MM.1S (cell line): ENCODE measurements at regions not wholly inside any gene's neighbourhood (a gene's known extent, or its start where the extent isn't known, plus 50 kb on each side); places are given as distances from the start of the nearest gene placed in this dataset.

Source experiments
- DNase-seq: peaks from one replicate; pipeline ENCODE4 v3.0.0-alpha.2; 2015
- H2AFZ ChIP-seq: fragments of 300-600 bp; sonication (generic); 2 replicates; pipeline ENCODE4 v1.6.0; 2016; ENCODE audit warnings: antibody characterized with exemption, low read length
- H3F3A ChIP-seq: fragments of 300-600 bp; sonication (generic); 2 replicates; pipeline ENCODE4 v1.6.1; 2016; ENCODE audit warnings: mild to moderate bottlenecking, antibody characterized with exemption, low read length, moderate library complexity, mixed read lengths; ENCODE audit not compliant: insufficient read depth
- H3K27ac ChIP-seq: fragments of 300-600 bp; sonication (generic); 2 replicates; pipeline ENCODE4 v1.5.1; 2016; ENCODE audit warnings: mild to moderate bottlenecking, low read length
- H3K27me3 ChIP-seq: fragments of 300-600 bp; sonication (generic); replicated peaks from 2 replicates; pipeline ENCODE4 v1.6.0; 2016; ENCODE audit warnings: low read length; ENCODE audit not compliant: insufficient read depth
- H3K36me3 ChIP-seq: fragments of 300-600 bp; sonication (generic); replicated peaks from 2 replicates; pipeline ENCODE4 v1.6.1; 2016; ENCODE audit warnings: mild to moderate bottlenecking, low read length, mixed read lengths; ENCODE audit not compliant: insufficient read depth
- H3K4me1 ChIP-seq: fragments of 300-600 bp; sonication (generic); 2 replicates; pipeline ENCODE4 v1.6.1; 2016; ENCODE audit warnings: low read length, mixed read lengths
- H3K4me2 ChIP-seq: fragments of 300-600 bp; sonication (generic); 2 replicates; pipeline ENCODE4 v1.6.0; 2016; ENCODE audit warnings: low read depth, low read length
- H3K4me3 ChIP-seq: fragments of 300-600 bp; sonication (generic); 2 replicates; pipeline ENCODE4 v1.5.1; 2016; ENCODE audit warnings: low read length, mixed read lengths
- H3K79me2 ChIP-seq: fragments of 300-600 bp; sonication (generic); 2 replicates; pipeline ENCODE4 v1.6.1; 2016; ENCODE audit warnings: mixed run types, low read length, mixed read lengths
- H3K9ac ChIP-seq: fragments of 300-600 bp; sonication (generic); 2 replicates; pipeline ENCODE4 v1.6.1; 2016; ENCODE audit warnings: low read length, mixed read lengths
- H3K9me2 ChIP-seq: fragments of 300-600 bp; sonication (generic); replicated peaks from 2 replicates; pipeline ENCODE4 v1.6.1; 2016; ENCODE audit warnings: mild to moderate bottlenecking, low read length, mixed read lengths; ENCODE audit not compliant: insufficient read depth
- H3K9me3 ChIP-seq: fragments of 300-600 bp; sonication (generic); replicated peaks from 2 replicates; pipeline ENCODE4 v1.6.1; 2016; ENCODE audit warnings: mild to moderate bottlenecking, low read length, mixed read lengths; ENCODE audit not compliant: insufficient read depth
- H4K20me1 ChIP-seq: fragments of 300-600 bp; sonication (generic); 2 replicates; pipeline ENCODE4 v1.6.1; 2016; ENCODE audit warnings: mild to moderate bottlenecking, low read length, moderate library complexity, mixed read lengths; ENCODE audit not compliant: insufficient read depth
- EZH2 ChIP-seq: fragments of 300-600 bp; sonication (generic); optimal IDR thresholded peaks from 2 replicates; pipeline ENCODE3; 2017; ENCODE audit warnings: low read depth, mild to moderate bottlenecking, antibody characterized with exemption, low read length, mixed read lengths
- EZH2phosphoT487 ChIP-seq: fragments of 300-600 bp; sonication (generic); IDR thresholded peaks from 2 replicates; pipeline ENCODE4 v1.6.1; 2018; ENCODE audit warnings: antibody characterized with exemption, low read length
- TF ChIP-seq, protein P1 (sequence below): fragments of 300-600 bp; sonication (generic); IDR thresholded peaks from 2 replicates; pipeline ENCODE4 v1.5.1; 2016; ENCODE audit warnings: antibody characterized with exemption, low read length, mixed read lengths

DNA sequence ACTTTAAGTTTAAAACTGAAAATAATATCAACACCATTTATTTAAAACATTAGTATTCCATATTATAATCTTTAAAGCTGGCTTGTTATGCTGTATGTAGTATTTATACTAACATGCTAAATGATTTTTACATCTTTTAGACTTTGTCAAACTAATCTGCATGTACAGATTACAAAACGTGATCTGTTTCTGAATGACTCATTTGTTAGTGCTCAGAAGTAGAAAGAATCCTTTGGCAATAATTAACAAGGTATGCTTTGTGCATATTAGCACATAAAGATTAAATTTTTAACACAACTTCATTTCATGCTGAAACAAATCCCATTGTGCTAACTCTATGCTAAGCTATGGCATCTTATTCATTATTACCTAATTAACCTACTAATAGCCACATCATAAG, 242.4 kb downstream of the BARHL2 start:
- Histone ChIP-seq H3K9ac (no peak overlapping the region), H3K4me3 (no peak overlapping the region), H3K27me3 (no peaks in the 10 kb centered on the region), H4K20me1 (no peaks in the 10 kb centered on the region), H3K27ac (no peak overlapping the region), H3K9me3 (no peaks in the 10 kb centered on the region), H3K4me1 (no peaks in the 10 kb centered on the region), H3K9me2 (no peaks in the 10 kb centered on the region), H3K4me2 (no peak overlapping the region), H2AFZ (no peak overlapping the region), H3K79me2 (no peaks in the 10 kb centered on the region), H3F3A (no peaks in the 10 kb centered on the region), H3K36me3 (no peaks in the 10 kb centered on the region)
- no peak for DNase-seq
- TF ChIP-seq, protein P1, sequence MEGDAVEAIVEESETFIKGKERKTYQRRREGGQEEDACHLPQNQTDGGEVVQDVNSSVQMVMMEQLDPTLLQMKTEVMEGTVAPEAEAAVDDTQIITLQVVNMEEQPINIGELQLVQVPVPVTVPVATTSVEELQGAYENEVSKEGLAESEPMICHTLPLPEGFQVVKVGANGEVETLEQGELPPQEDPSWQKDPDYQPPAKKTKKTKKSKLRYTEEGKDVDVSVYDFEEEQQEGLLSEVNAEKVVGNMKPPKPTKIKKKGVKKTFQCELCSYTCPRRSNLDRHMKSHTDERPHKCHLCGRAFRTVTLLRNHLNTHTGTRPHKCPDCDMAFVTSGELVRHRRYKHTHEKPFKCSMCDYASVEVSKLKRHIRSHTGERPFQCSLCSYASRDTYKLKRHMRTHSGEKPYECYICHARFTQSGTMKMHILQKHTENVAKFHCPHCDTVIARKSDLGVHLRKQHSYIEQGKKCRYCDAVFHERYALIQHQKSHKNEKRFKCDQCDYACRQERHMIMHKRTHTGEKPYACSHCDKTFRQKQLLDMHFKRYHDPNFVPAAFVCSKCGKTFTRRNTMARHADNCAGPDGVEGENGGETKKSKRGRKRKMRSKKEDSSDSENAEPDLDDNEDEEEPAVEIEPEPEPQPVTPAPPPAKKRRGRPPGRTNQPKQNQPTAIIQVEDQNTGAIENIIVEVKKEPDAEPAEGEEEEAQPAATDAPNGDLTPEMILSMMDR = no peak
- no peak for TF ChIP-seq EZH2phosphoT487
- TF ChIP-seq EZH2 = no peak

GRCh38 chr1:90474158-90474557, 242.9 kb downstream of the BARHL2 start:
- Histone ChIP-seq H3K4me2 (no peak overlapping the region), H3K4me3 (no peak overlapping the region), H3F3A (no peaks in the 10 kb centered on the region), H3K27me3 (no peaks in the 10 kb centered on the region), H3K9ac (no peak overlapping the region), H4K20me1 (no peaks in the 10 kb centered on the region), H3K9me2 (no peaks in the 10 kb centered on the region), H3K36me3 (no peaks in the 10 kb centered on the region), H3K79me2 (no peaks in the 10 kb centered on the region), H2AFZ (no peak overlapping the region), H3K27ac (no peak overlapping the region), H3K4me1 (no peaks in the 10 kb centered on the region), H3K9me3 (no peaks in the 10 kb centered on the region)
- no peak for DNase-seq
- TF ChIP-seq EZH2 (no peak), EZH2phosphoT487 (no peak)
- TF ChIP-seq, protein P1 = no peak

GRCh38 chr1:90472775-90473174, 244.3 kb downstream of the BARHL2 start:
- no peaks in the 10 kb centered on the region for H3K4me1 ChIP-seq
- no peaks in the 10 kb centered on the region for H3K36me3 ChIP-seq
- no peaks in the 10 kb centered on the region for H3F3A ChIP-seq
- no peak overlapping the region for H3K4me3 ChIP-seq
- TF ChIP-seq EZH2phosphoT487 = no peak
- TF ChIP-seq, protein P1 = no peak
- no peak for TF ChIP-seq EZH2
- H3K9me3 ChIP-seq = no peaks in the 10 kb centered on the region
- H3K9ac ChIP-seq = no peak overlapping the region
- H3K9me2 ChIP-seq = no peaks in the 10 kb centered on the region
- H3K27ac ChIP-seq = no peak overlapping the region
- H3K4me2 ChIP-seq = no peak overlapping the region
- H4K20me1 ChIP-seq = no peaks in the 10 kb centered on the region
- no peaks in the 10 kb centered on the region for H3K27me3 ChIP-seq
- no peaks in the 10 kb centered on the region for H3K79me2 ChIP-seq
- no peak for DNase-seq
- H2AFZ ChIP-seq = no peak overlapping the region

GRCh38 chr1:90459570-90459969, 257.5 kb downstream of the BARHL2 start:
- no peak overlapping the region for H3K4me3 ChIP-seq
- no peak overlapping the region for H3K4me2 ChIP-seq
- H3K9ac ChIP-seq = no peak overlapping the region
- no peak overlapping the region for H2AFZ ChIP-seq
- no peak for DNase-seq
- no peaks in the 10 kb centered on the region for H3K4me1 ChIP-seq
- H3K79me2 ChIP-seq = no peaks in the 10 kb centered on the region
- H3K36me3 ChIP-seq = no peaks in the 10 kb centered on the region
- H3K9me2 ChIP-seq = no peaks in the 10 kb centered on the region
- no peaks in the 10 kb centered on the region for H3F3A ChIP-seq
- TF ChIP-seq EZH2phosphoT487 (no peak), EZH2 (no peak)
- TF ChIP-seq, protein P1 = no peak
- no peaks in the 10 kb centered on the region for H3K27me3 ChIP-seq
- H4K20me1 ChIP-seq = no peaks in the 10 kb centered on the region
- no peak overlapping the region for H3K27ac ChIP-seq
- H3K9me3 ChIP-seq = no peaks in the 10 kb centered on the region
